ENCODE measurements at regions not wholly inside any gene's neighbourhood (a gene's known extent, or its start where the extent isn't known, plus 50 kb on each side); places are given as distances from the start of the nearest gene placed in this dataset.

DNA sequence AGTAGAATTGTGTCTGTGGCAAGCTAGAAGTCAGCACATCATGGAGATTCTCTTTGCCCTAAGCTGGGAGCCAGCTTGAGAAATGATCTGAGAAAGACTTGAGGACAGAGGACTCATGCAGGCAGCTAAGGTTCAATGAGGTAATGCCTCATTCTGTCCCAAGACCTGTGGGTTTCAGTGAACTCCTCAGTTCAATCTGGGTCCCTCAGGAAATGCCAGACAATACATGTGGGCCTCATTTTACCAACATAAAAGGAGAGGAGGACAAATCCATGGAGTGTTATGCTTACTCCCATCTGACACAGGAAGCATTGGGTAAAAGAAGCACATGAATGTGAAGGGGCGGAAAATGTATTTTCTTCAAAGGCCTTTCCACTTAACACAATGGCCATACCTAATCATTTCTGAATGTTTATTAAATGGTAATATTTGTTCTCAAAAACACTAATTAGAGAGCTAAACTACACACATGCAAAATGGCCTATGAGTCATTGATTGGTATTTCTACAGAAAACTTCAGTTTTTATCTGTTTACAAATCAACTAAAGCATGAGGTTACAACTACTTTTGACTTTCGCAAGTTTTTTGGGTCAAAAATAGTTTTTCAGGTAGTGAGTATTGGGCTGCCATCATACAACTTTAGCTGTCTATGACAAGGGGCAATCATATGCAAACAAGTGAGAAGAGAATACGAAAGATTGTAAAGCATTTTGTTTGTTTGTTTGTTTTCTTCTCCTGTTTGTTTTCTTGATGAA lies 205.3 kb downstream of the CHRM2 start:
- TF ChIP-seq, protein P1, sequence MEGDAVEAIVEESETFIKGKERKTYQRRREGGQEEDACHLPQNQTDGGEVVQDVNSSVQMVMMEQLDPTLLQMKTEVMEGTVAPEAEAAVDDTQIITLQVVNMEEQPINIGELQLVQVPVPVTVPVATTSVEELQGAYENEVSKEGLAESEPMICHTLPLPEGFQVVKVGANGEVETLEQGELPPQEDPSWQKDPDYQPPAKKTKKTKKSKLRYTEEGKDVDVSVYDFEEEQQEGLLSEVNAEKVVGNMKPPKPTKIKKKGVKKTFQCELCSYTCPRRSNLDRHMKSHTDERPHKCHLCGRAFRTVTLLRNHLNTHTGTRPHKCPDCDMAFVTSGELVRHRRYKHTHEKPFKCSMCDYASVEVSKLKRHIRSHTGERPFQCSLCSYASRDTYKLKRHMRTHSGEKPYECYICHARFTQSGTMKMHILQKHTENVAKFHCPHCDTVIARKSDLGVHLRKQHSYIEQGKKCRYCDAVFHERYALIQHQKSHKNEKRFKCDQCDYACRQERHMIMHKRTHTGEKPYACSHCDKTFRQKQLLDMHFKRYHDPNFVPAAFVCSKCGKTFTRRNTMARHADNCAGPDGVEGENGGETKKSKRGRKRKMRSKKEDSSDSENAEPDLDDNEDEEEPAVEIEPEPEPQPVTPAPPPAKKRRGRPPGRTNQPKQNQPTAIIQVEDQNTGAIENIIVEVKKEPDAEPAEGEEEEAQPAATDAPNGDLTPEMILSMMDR (IDR thresholded peaks at IDR 0.05): no peak
- TF ChIP-seq EZH2 (IDR thresholded peaks at IDR 0.05; ENCODE audit: borderline replicate concordance, insufficient read depth, low read depth, low read length, poor library complexity, severe bottlenecking): no peak

Measured in B cell (primary cell).